NB4 (cell line): ENCODE measurements at regions not wholly inside any gene's neighbourhood (a gene's known extent, or its start where the extent isn't known, plus 50 kb on each side); places are given as distances from the start of the nearest gene placed in this dataset.

Source experiments
- POLR2A ChIP-seq: IDR thresholded peaks from 2 replicates; pipeline ENCODE4 v1.6.1; 2011; ENCODE audit warnings: mild to moderate bottlenecking; ENCODE audit not compliant: insufficient read length; ENCODE audit errors: extremely low read depth
- TF ChIP-seq, protein P1 (sequence below): IDR thresholded peaks from one replicate; pipeline ENCODE4 v1.5.1; 2012; ENCODE audit warnings: low read depth, low read length
- TF ChIP-seq, protein P2 (sequence below): IDR thresholded peaks from 2 replicates; pipeline ENCODE4 v1.6.1; 2011; ENCODE audit warnings: low read depth, low read length

DNA sequence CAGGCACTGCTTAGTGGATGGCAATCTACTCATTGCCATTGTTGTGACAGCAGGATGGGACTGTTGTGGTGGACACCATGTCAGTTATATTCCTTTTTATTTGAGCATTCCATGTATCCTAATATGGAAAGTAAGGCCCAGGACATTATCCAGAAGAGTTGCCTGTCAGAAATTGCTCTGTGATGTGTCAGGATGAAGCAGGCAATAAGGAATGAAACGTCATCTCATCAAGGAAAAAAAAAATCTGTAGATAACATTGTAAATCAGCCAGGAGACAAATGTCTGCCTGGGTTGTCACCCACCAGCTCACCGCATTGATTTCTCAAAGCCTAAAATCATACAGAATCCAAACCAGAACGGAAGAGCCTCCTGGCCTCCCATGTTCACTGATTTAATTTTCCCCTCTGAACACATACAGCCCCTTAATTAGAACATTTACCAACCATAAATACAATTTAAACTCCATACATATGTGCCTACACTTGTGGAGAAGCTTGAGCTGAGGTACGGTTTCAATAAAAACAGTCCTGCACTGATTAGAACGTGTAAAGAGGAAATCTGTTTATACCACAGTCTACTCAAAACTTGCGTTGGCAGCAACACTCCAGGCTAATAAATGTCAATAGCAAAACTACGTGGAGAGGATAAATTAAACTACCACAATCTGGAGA lies 73.9 kb downstream of the FOXD1 start:
- TF ChIP-seq, protein P1, sequence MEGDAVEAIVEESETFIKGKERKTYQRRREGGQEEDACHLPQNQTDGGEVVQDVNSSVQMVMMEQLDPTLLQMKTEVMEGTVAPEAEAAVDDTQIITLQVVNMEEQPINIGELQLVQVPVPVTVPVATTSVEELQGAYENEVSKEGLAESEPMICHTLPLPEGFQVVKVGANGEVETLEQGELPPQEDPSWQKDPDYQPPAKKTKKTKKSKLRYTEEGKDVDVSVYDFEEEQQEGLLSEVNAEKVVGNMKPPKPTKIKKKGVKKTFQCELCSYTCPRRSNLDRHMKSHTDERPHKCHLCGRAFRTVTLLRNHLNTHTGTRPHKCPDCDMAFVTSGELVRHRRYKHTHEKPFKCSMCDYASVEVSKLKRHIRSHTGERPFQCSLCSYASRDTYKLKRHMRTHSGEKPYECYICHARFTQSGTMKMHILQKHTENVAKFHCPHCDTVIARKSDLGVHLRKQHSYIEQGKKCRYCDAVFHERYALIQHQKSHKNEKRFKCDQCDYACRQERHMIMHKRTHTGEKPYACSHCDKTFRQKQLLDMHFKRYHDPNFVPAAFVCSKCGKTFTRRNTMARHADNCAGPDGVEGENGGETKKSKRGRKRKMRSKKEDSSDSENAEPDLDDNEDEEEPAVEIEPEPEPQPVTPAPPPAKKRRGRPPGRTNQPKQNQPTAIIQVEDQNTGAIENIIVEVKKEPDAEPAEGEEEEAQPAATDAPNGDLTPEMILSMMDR, result no peak
- no peak for TF ChIP-seq POLR2A
- TF ChIP-seq, protein P2, sequence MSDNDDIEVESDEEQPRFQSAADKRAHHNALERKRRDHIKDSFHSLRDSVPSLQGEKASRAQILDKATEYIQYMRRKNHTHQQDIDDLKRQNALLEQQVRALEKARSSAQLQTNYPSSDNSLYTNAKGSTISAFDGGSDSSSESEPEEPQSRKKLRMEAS, result no peak
